ENCODE measurements at regions not wholly inside any gene's neighbourhood (a gene's known extent, or its start where the extent isn't known, plus 50 kb on each side); places are given as distances from the start of the nearest gene placed in this dataset.
"Not testable (repeated sequence)": the region's sequence is repeated elsewhere in the genome, so short reads cannot be mapped to it uniquely, and the experiment has no call there.

DNA sequence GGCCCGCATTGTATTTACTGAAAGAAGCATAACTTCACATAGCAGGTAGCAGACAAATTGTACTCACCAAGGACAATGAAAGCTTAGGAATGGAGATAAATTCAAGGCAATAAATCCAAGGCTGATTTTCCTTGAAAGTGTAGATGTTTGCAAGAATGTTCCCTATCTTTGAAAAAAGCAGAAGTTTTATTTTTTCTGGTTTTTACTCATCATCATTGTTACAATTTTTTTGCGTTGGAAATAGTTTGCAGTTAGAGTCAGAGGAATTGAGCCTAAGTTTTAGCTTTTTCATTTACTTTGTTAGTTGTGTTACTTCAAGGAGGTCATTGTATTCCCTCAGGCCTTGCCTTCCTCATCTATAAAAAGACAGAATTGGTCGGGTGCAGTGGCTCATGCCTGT lies 213.9 kb upstream of the TBL1XR1 start:
- Histone ChIP-seq H4K20me1 (ENCODE audit: insufficient read depth) (no peaks in the 10 kb centered on the region), H3K9ac (ENCODE audit: low read length) (no peak overlapping the region), H3K27me3 (ENCODE audit: insufficient read depth, low read depth, low read length) (no peaks in the 10 kb centered on the region), H3K79me2 (replicated peaks; ENCODE audit: insufficient read depth, low read length) (no peaks in the 10 kb centered on the region), H3K4me2 (ENCODE audit: low read length) (no peak overlapping the region), H3K27ac (ENCODE audit: low read length) (no peak overlapping the region), H2AFZ (ENCODE audit: low read depth, low read length) (no peak overlapping the region), H3K9me3 (ENCODE audit: low read length) (no peaks in the 10 kb centered on the region), H3K9me2 (ENCODE audit: insufficient read depth, low read length) (no peaks in the 10 kb centered on the region), H3K36me3 (ENCODE audit: insufficient read depth, low read length) (no peaks in the 10 kb centered on the region), H3K4me3 (ENCODE audit: low read length) (no peak overlapping the region), H3F3A (ENCODE audit: insufficient read depth, low read length, poor library complexity, severe bottlenecking) (no peaks in the 10 kb centered on the region)
- no peak for TF ChIP-seq EZH2 (IDR thresholded peaks at IDR 0.05; ENCODE audit: borderline replicate concordance, insufficient read depth, low read length, poor library complexity, severe bottlenecking)
- no peak for TF ChIP-seq SMC3 (conservative IDR thresholded peaks at IDR 0.05; ENCODE audit: poor library complexity)
- TF ChIP-seq, protein P1, sequence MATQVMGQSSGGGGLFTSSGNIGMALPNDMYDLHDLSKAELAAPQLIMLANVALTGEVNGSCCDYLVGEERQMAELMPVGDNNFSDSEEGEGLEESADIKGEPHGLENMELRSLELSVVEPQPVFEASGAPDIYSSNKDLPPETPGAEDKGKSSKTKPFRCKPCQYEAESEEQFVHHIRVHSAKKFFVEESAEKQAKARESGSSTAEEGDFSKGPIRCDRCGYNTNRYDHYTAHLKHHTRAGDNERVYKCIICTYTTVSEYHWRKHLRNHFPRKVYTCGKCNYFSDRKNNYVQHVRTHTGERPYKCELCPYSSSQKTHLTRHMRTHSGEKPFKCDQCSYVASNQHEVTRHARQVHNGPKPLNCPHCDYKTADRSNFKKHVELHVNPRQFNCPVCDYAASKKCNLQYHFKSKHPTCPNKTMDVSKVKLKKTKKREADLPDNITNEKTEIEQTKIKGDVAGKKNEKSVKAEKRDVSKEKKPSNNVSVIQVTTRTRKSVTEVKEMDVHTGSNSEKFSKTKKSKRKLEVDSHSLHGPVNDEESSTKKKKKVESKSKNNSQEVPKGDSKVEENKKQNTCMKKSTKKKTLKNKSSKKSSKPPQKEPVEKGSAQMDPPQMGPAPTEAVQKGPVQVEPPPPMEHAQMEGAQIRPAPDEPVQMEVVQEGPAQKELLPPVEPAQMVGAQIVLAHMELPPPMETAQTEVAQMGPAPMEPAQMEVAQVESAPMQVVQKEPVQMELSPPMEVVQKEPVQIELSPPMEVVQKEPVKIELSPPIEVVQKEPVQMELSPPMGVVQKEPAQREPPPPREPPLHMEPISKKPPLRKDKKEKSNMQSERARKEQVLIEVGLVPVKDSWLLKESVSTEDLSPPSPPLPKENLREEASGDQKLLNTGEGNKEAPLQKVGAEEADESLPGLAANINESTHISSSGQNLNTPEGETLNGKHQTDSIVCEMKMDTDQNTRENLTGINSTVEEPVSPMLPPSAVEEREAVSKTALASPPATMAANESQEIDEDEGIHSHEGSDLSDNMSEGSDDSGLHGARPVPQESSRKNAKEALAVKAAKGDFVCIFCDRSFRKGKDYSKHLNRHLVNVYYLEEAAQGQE (IDR thresholded peaks at IDR 0.05; ENCODE audit: borderline replicate concordance) = no peak

DNA sequence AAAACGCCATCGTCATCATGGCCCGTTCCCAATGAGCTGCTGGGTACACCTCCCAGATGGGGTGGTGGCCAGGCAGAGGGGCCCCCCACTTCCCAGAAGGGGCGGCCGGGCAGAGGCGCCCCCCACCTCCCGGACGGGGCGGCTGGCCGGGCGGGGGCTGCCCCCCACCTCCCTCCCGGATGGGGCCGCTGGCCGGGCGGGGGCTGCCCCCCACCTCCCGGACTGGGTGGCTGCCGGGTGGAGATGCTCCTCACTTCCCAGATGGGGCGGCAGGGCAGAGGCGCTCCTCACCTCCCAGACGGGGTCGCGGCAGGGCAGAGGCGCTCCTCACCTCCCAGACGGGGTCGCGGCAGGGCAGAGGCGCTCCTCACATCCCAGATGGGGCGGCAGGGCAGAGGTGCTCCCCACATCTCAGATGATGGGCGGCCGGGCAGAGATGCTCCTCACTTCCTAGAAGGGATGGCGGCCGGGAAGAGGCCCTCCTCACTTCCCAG lies 215.4 kb upstream of the TBL1XR1 start:
- H3F3A ChIP-seq (ENCODE audit: insufficient read depth, low read length, poor library complexity, severe bottlenecking); H2AFZ ChIP-seq (ENCODE audit: low read depth, low read length); H3K27ac ChIP-seq (ENCODE audit: low read length); H3K27me3 ChIP-seq (ENCODE audit: insufficient read depth, low read depth, low read length); H3K79me2 ChIP-seq (replicated peaks; ENCODE audit: insufficient read depth, low read length); H3K36me3 ChIP-seq (ENCODE audit: insufficient read depth, low read length); H3K4me3 ChIP-seq (ENCODE audit: low read length); H3K9me2 ChIP-seq (ENCODE audit: insufficient read depth, low read length); H3K9ac ChIP-seq (ENCODE audit: low read length); H3K4me2 ChIP-seq (ENCODE audit: low read length); H3K9me3 ChIP-seq (ENCODE audit: low read length); H4K20me1 ChIP-seq (ENCODE audit: insufficient read depth): not testable (repeated sequence)

DNA sequence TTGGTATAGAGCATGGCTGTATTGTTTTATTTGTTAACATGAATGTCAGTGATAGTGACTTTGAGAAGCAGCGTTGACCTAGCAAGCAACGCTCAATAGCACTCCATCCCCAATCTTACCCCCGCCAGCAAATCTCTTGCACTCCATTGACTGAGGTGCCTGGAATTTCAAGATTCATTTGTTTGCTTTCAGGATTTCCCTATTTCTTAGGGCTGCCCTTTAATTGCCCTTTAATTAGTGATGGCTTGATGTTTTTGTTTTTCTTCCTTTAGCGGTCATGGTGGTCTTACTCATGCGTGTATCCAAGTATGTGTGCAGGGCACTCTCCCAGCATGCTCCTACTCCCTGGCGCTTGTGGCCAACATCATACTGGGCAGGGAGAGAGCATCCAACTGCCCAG lies 216.8 kb upstream of the TBL1XR1 start:
- Histone ChIP-seq H3K9me2 (ENCODE audit: insufficient read depth, low read length) (no peaks in the 10 kb centered on the region), H3K4me3 (ENCODE audit: low read length) (no peak overlapping the region), H3K27ac (ENCODE audit: low read length) (no peak overlapping the region), H3K9me3 (ENCODE audit: low read length) (no peaks in the 10 kb centered on the region), H3K27me3 (ENCODE audit: insufficient read depth, low read depth, low read length) (no peaks in the 10 kb centered on the region), H3K79me2 (replicated peaks; ENCODE audit: insufficient read depth, low read length) (no peaks in the 10 kb centered on the region), H2AFZ (ENCODE audit: low read depth, low read length) (no peak overlapping the region), H3F3A (ENCODE audit: insufficient read depth, low read length, poor library complexity, severe bottlenecking) (no peaks in the 10 kb centered on the region), H3K36me3 (ENCODE audit: insufficient read depth, low read length) (no peaks in the 10 kb centered on the region), H3K9ac (ENCODE audit: low read length) (no peak overlapping the region), H4K20me1 (ENCODE audit: insufficient read depth) (no peaks in the 10 kb centered on the region), H3K4me2 (ENCODE audit: low read length) (no peak overlapping the region)
- TF ChIP-seq RAD21 (conservative IDR thresholded peaks at IDR 0.05) (no peak), EZH2 (IDR thresholded peaks at IDR 0.05; ENCODE audit: borderline replicate concordance, insufficient read depth, low read length, poor library complexity, severe bottlenecking) (no peak), EP300 (conservative IDR thresholded peaks at IDR 0.05; ENCODE audit: poor library complexity, severe bottlenecking) (no peak), POLR2AphosphoS5 (IDR thresholded peaks at IDR 0.05) (no peak), MXI1 (conservative IDR thresholded peaks at IDR 0.05; ENCODE audit: poor library complexity, severe bottlenecking) (no peak), TAF1 (IDR thresholded peaks at IDR 0.05; ENCODE audit: low read depth) (no peak), SMC3 (conservative IDR thresholded peaks at IDR 0.05; ENCODE audit: poor library complexity) (no peak)
- TF ChIP-seq, protein P2, sequence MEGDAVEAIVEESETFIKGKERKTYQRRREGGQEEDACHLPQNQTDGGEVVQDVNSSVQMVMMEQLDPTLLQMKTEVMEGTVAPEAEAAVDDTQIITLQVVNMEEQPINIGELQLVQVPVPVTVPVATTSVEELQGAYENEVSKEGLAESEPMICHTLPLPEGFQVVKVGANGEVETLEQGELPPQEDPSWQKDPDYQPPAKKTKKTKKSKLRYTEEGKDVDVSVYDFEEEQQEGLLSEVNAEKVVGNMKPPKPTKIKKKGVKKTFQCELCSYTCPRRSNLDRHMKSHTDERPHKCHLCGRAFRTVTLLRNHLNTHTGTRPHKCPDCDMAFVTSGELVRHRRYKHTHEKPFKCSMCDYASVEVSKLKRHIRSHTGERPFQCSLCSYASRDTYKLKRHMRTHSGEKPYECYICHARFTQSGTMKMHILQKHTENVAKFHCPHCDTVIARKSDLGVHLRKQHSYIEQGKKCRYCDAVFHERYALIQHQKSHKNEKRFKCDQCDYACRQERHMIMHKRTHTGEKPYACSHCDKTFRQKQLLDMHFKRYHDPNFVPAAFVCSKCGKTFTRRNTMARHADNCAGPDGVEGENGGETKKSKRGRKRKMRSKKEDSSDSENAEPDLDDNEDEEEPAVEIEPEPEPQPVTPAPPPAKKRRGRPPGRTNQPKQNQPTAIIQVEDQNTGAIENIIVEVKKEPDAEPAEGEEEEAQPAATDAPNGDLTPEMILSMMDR (IDR thresholded peaks at IDR 0.05; ENCODE audit: poor library complexity, severe bottlenecking) = no peak
- TF ChIP-seq, protein P1 (IDR thresholded peaks at IDR 0.05; ENCODE audit: borderline replicate concordance) = no peak

Measured in neural cell (in vitro differentiated cells).